HG02943 (cell line): ENCODE measurements at regions not wholly inside any gene's neighbourhood (a gene's known extent, or its start where the extent isn't known, plus 50 kb on each side); places are given as distances from the start of the nearest gene placed in this dataset.

Experiments
- ATAC-seq: cut with Tn5 transposase; IDR thresholded peaks from one replicate; pipeline ENCODE4 v1.9.1; 2021; ENCODE audit warnings: mild to moderate bottlenecking, low read depth, moderate library complexity; ENCODE audit not compliant: unreplicated experiment

- ATAC-seq: no peak
Observed at GRCh38 chr6:163994566-163994965, 580.0 kb downstream of the QKI start.

DNA sequence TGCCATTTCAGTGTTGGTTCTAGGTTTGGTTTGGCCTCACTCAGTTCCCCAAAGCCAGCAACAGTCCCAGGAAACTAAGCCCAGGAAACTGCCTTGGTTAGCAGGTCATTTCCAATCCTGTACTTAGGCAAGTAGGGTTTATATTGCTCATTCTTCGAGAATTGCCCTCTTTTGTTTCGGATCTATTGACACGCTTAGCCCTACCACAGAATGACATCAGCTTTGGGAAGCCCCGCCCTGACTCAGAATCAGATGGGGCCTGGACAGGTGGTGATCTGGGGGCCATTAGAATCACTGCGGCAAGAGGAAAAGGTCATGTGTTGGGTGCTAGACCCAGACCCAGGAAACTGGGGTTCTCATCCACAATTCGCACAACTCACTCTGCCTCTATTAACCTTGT is 578.2 kb downstream of the QKI start:
- no peak for ATAC-seq

GRCh38 chr6:163992056-163992455 is 577.5 kb downstream of the QKI start:
- ATAC-seq: no peak

- ATAC-seq: no peak
Observed at GRCh38 chr6:163991321-163991720, 576.8 kb downstream of the QKI start.

- no peak for ATAC-seq
Observed at GRCh38 chr6:163986313-163986712, 571.8 kb downstream of the QKI start.

DNA sequence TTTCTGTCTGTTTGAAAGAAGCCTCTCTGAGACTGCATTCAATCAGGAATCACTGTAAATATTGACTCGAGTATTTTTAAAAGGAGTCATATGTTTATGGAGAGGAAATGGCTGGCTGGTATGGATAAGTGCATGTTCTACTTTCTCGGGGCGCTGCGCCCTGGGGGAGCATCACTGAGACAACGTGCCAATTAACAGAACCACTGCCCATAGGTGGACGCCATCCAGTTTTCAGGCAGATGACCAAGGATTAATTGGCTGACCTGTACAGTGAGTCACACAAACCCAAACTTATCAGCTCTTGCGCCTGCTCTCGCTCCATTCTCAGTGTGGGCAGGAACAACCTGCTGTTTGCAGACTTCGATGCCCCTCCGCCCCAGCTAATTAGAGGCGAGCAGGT is 571.2 kb downstream of the QKI start:
- no peak for ATAC-seq

GRCh38 chr6:163985040-163985439 is 570.5 kb downstream of the QKI start:
- no peak for ATAC-seq

GRCh38 chr6:163984124-163984936 is 569.8 kb downstream of the QKI start:
- no peak for ATAC-seq

GRCh38 chr6:163983679-163984078 is 569.2 kb downstream of the QKI start:
- ATAC-seq: no peak

GRCh38 chr6:163974322-163974721 is 559.8 kb downstream of the QKI start:
- no peak for ATAC-seq

DNA sequence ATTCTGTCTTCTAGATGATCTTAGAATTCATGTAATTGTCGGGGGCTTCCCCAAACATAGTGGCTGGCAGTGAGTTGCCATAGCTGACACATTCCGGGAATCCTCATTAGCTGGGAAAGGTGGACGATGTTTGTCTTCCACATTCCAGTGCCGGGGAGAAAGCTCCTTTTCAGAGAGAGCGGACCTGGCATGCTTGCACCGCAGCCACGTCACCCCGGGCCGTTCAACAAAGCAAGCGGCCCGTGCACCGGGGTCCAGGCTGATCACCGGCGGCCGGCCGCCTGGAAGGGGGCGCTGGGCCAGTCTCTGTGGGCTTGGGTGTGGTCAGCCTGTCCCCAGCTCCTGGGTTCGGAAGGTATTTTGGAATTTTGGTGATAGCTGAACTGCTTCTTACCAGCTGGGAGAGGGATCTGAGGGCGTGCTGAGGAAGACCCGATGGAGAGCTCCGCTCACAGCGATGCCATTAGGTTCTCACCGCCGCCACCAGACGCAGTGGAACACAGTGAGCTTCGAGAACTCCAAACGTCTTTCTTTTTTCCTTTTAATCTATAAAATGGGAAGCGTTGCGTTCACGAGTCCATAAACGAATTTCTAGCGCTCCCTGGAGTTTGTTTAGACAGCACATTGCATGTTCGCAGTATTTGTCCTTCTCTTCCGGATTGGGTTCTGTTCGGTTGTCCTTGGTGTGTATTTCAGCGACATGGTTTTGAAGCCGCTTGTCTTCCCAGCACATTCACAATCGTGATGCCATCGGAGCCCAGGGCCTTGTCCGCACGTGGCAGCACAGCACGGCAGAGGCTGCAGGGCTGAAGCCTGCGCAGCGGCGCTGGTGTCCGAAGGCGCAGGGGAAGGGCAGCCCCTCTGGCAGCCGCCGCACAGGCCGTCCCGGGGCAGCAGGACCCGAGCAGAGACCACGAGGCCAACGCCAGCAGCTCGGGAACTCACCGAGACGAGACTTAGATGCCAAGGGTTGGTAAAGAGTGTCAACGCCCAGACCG is 557.6 kb downstream of the QKI start:
- ATAC-seq: no peak

DNA sequence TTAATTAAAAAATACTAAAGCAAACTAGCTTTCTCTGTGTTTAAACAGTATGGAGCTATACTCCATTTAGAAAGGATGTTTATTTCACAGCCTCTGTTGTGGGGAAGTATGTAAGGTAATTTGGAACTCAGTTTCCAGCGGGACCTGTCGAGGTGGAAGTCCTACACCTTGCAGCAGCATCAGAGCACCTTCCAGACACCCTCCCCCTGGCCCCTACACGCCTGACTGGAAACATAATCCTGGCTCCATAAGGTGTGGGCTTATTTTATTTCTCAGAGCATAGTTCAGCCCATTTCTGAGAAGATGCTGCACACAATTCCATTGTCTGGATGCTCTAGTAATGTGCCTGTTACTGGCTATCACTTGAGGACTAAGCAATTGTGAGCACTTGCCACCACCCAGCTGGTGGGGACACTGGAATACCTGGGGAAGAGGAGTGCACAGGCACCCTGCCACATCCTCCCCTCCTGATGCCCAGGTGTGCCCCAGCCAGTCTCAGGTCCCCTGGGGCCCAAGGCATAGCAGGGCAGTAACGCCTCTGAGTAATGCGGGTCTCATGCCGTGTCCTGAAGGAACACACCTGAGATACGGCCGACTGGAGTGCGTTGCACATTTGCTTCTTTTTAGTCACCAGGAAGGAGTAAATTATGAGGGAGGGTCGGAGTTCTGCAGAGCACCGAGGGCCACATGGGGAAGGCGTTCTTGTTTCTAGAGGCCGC is 556.5 kb downstream of the QKI start:
- no peak for ATAC-seq

- no peak for ATAC-seq
Observed at GRCh38 chr6:163965426-163966348, 551.2 kb downstream of the QKI start.

DNA sequence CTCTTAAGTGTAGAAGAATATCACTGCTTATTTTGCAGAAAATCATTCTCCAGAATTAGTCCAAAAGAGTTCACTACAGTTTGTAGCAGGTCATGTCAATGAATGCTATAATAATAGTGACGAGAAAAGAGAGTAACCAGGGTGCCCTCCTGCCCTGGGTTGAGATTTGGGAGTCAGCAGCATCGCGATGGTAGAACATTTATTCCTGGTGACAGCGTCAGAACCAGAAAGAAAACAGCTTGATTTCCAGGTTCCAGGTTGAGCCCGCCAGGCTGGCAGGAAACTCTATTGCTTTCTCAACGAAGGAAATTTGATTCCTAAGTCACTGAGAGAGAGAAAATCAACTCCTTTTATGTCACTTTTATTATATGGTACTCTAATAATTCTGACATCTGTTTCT is 550.3 kb downstream of the QKI start:
- ATAC-seq: no peak

DNA sequence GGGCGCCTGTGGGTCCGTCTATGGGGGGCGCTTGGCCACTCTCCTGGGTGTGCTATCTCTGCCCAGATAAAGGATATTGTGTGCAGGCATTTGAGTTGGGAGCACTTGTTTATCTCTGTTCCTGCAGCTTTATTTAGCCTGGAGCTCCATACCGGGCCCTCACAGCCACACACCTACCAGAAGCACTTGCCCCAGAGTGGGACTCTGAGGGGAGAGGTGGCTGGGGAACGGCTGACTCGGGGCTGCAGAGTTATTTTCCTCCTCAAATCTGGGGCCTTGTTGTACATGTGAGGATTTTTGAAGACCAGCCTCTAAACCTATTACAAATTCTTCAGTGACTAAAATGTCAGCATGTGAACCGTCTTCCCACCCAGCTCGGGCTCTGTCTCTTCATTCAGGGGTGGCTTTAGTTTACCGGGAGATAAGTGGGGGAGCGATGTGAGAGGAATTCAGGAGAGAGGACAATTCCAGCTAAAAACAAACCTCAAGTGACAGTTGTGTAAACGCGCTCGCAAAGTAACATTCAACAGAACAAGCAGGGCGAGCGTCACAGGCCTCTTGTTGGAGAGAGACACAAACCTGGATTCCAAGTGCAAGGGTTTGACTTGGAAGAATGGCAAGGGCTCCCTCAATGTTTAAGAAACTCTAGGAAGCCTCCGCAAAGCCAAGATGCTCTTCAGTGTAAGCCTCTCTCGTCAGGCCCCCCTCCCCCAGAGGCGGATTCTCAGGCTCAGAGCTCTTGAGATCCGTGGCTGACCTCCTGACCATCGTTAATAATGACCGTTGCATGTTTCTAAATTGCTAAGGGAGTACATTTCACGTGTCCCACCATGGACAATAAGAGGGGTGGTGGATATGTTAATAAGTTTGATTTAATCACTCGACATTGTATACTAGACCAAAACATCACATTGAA is 548.9 kb downstream of the QKI start:
- ATAC-seq: no peak

GRCh38 chr6:163962627-163963117 is 548.2 kb downstream of the QKI start:
- ATAC-seq: no peak

DNA sequence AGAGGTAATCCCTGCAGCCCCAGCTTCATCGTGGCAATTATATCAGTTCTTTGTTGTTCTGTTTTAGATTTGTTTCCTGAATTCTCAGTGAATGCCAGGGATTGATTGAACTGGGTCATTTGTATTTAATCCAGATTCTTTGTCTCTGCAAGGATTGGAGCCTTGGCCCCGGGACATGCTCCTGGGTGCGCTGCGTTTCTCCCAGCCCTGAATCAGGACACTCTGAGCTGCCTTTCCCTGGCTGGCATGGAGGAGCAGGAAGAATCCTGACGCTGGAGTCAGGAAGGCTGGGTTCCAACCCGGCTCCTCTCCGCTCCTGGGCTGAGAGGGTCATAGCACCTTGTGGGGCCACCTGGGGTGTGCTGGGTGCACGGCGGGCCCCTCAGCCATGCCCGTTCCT is 545.6 kb downstream of the QKI start:
- ATAC-seq: no peak

GRCh38 chr6:163958646-163959045 is 544.1 kb downstream of the QKI start:
- ATAC-seq: no peak
